NCI-H2081 treated with DMSO at 0.1 percent for 48 hours (cell line): ENCODE measurements at regions not wholly inside any gene's neighbourhood (a gene's known extent, or its start where the extent isn't known, plus 50 kb on each side); places are given as distances from the start of the nearest gene placed in this dataset.
"Not testable (repeated sequence)": the region's sequence is repeated elsewhere in the genome, so short reads cannot be mapped to it uniquely, and the experiment has no call there.

Experiments
- DNase-seq: peaks from one replicate; lab custom pipeline; 2025; lab: John Stamatoyannopoulos, UW

GRCh38 chr13:82565201-82565600, 1317.1 kb downstream of the SLITRK1 start:
- no peak for DNase-seq

- DNase-seq, result no peak
Measured at GRCh38 chr13:82560889-82561288, 1321.4 kb downstream of the SLITRK1 start.

GRCh38 chr13:82522872-82523271, 1359.4 kb downstream of the SLITRK1 start:
- no peak for DNase-seq

- no peak for DNase-seq
Measured at GRCh38 chr13:82506805-82507414, 1375.4 kb downstream of the SLITRK1 start.

- no peak for DNase-seq
Measured at GRCh38 chr13:82501834-82502233, 1380.4 kb downstream of the SLITRK1 start.

GRCh38 chr13:82480415-82480814, 1401.9 kb downstream of the SLITRK1 start:
- DNase-seq, result no peak

- DNase-seq, result no peak
Measured at GRCh38 chr13:82477436-82477835, 1404.8 kb downstream of the SLITRK1 start.

GRCh38 chr13:82467626-82468025, 1414.6 kb downstream of the SLITRK1 start:
- DNase-seq, result no peak

GRCh38 chr13:82459575-82459974, 1422.7 kb downstream of the SLITRK1 start:
- not testable (repeated sequence) for DNase-seq

GRCh38 chr13:82458169-82458568, 1424.1 kb downstream of the SLITRK1 start:
- no peak for DNase-seq

GRCh38 chr13:82457548-82457947, 1424.7 kb downstream of the SLITRK1 start:
- DNase-seq, result not testable (repeated sequence)

- no peak for DNase-seq
Measured at GRCh38 chr13:82447416-82448077, 1434.7 kb downstream of the SLITRK1 start.

- no peak for DNase-seq
Measured at GRCh38 chr13:82439159-82439904, 1442.9 kb downstream of the SLITRK1 start.

GRCh38 chr13:82438320-82438719, 1444.0 kb downstream of the SLITRK1 start:
- no peak for DNase-seq

GRCh38 chr13:82436099-82436585, 1446.1 kb downstream of the SLITRK1 start:
- DNase-seq, result no peak

- DNase-seq, result no peak
Measured at GRCh38 chr13:82432949-82433348, 1449.3 kb downstream of the SLITRK1 start.

- DNase-seq, result no peak
Measured at GRCh38 chr13:82412749-82413148, 1469.5 kb downstream of the SLITRK1 start.

- no peak for DNase-seq
Measured at GRCh38 chr13:82407321-82407720, 1475.0 kb downstream of the SLITRK1 start.

GRCh38 chr13:82374719-82375118, 1507.6 kb downstream of the SLITRK1 start:
- DNase-seq, result no peak

GRCh38 chr13:82370316-82370715, 1512.0 kb downstream of the SLITRK1 start:
- no peak for DNase-seq

- DNase-seq, result no peak
Measured at GRCh38 chr13:82364525-82364924, 1517.7 kb downstream of the SLITRK1 start.

GRCh38 chr13:82358284-82358683, 1524.0 kb downstream of the SLITRK1 start:
- no peak for DNase-seq
